ENCODE measurements at regions not wholly inside any gene's neighbourhood (a gene's known extent, or its start where the extent isn't known, plus 50 kb on each side); places are given as distances from the start of the nearest gene placed in this dataset.

GRCh38 chr5:51679286-51679685, 296.0 kb downstream of the ISL1 start:
- TF ChIP-seq CTCF (IDR thresholded peaks at IDR 0.05) = no peak
- no peak for TF ChIP-seq POLR2AphosphoS5 (IDR thresholded peaks at IDR 0.05; ENCODE audit: low read depth, low read length)

All from Panc1 (cell line).